Liver (tissue), 7 donors: ENCODE measurements at regions not wholly inside any gene's neighbourhood (a gene's known extent, or its start where the extent isn't known, plus 50 kb on each side); places are given as distances from the start of the nearest gene placed in this dataset.

Source experiments
- DNase-seq: peaks from one replicate; pipeline ENCODE4 v3.0.0-alpha.2; 2017; ENCODE audit warnings: low spot score
- H3K27ac ChIP-seq, 2 donors: one replicate each; pipeline ENCODE4 v1.7.0; 2013; ENCODE audit warnings: inconsistent platforms in 2 of 2, low read length in 2 of 2, control low read depth in 1 of 2, low read depth in 1 of 2, mild to moderate bottlenecking in 1 of 2
- H3K27me3 ChIP-seq, 4 donors: one replicate each; pipeline versions ENCODE4 v1.6.1 to v1.7.0; 2013; ENCODE audit warnings: low read length in 3 of 4, inconsistent platforms in 1 of 4, mild to moderate bottlenecking in 1 of 4, moderate library complexity in 1 of 4; ENCODE audit not compliant: control insufficient read depth in 4 of 4, insufficient read depth in 4 of 4
- H3K36me3 ChIP-seq, 4 donors: one replicate each; pipeline versions ENCODE4 v1.6.1 to v1.7.0; 2013; ENCODE audit warnings: low read length in 3 of 4, mild to moderate bottlenecking in 3 of 4, low read depth in 1 of 4, moderate library complexity in 1 of 4; ENCODE audit not compliant: control insufficient read depth in 4 of 4, insufficient read depth in 3 of 4
- H3K4me1 ChIP-seq, 4 donors: one replicate each; pipeline versions ENCODE4 v1.6.1 to v1.7.0; 2013; ENCODE audit warnings: low read length in 3 of 4, mild to moderate bottlenecking in 3 of 4, moderate library complexity in 1 of 4; ENCODE audit not compliant: control insufficient read depth in 4 of 4, insufficient read depth in 4 of 4
- H3K4me3 ChIP-seq, 3 donors: one replicate each; pipeline versions ENCODE4 v1.6.1 to v1.7.0; 2013; ENCODE audit warnings: low read length in 3 of 3, control low read depth in 1 of 3, low read depth in 1 of 3, mild to moderate bottlenecking in 1 of 3
- H3K9ac ChIP-seq, 2 donors: one replicate each; pipeline ENCODE4 v1.7.0; 2013; ENCODE audit warnings: low read length in 2 of 2, mild to moderate bottlenecking in 2 of 2, moderate library complexity in 2 of 2, control low read depth in 1 of 2, low read depth in 1 of 2
- H3K9me3 ChIP-seq, 4 donors: one replicate each; pipeline versions ENCODE4 v1.6.1 to v1.7.0; 2013; ENCODE audit warnings: low read length in 3 of 4; ENCODE audit not compliant: control insufficient read depth in 4 of 4
- EGR1 ChIP-seq, 2 donors: IDR thresholded peaks; 2 replicates each; pipeline ENCODE4 v1.6.1; 2016 to 2018; ENCODE audit warnings: antibody characterized with exemption in 2 of 2, low read depth in 2 of 2
- FOXA1 ChIP-seq: IDR thresholded peaks from 2 replicates; pipeline ENCODE4 v1.6.1; 2016; ENCODE audit warnings: antibody characterized with exemption
- GABPA ChIP-seq, 2 donors: IDR thresholded peaks in 1 of 2; conservative IDR thresholded peaks in 1 of 2; 2 replicates each; pipeline ENCODE4 v1.6.1; 2016; ENCODE audit warnings: antibody characterized with exemption in 2 of 2, mild to moderate bottlenecking in 1 of 2, moderate library complexity in 1 of 2
- HNF4A ChIP-seq, 2 donors: conservative IDR thresholded peaks; 2 replicates each; pipeline ENCODE4 v1.6.1; 2016; ENCODE audit warnings: antibody characterized with exemption in 2 of 2, mild to moderate bottlenecking in 2 of 2
- HNF4G ChIP-seq: IDR thresholded peaks from 2 replicates; pipeline ENCODE4 v1.6.1; 2016; ENCODE audit warnings: antibody characterized with exemption
- JUND ChIP-seq, 2 donors: IDR thresholded peaks; 2 replicates each; pipeline ENCODE4 v1.6.1; 2016; ENCODE audit warnings: antibody characterized with exemption in 2 of 2
- NR2F2 ChIP-seq: IDR thresholded peaks from 2 replicates; pipeline ENCODE4 v1.6.1; 2016; ENCODE audit warnings: antibody characterized with exemption
- RAD21 ChIP-seq, 2 donors: IDR thresholded peaks; 2 replicates each; pipeline ENCODE4 v1.6.1; 2016; ENCODE audit warnings: antibody characterized with exemption in 2 of 2, mild to moderate bottlenecking in 2 of 2
- RXRA ChIP-seq, 2 donors: IDR thresholded peaks; 2 replicates each; pipeline ENCODE4 v1.6.1; 2017 to 2018; ENCODE audit warnings: antibody characterized with exemption in 2 of 2, mild to moderate bottlenecking in 1 of 2
- SP1 ChIP-seq: IDR thresholded peaks from 2 replicates; pipeline ENCODE4 v1.6.1; 2018; ENCODE audit warnings: antibody characterized with exemption, mild to moderate bottlenecking
- TAF1 ChIP-seq: conservative IDR thresholded peaks from 2 replicates; pipeline ENCODE4 v1.6.1; 2016; ENCODE audit warnings: antibody characterized with exemption, mild to moderate bottlenecking
- YY1 ChIP-seq: IDR thresholded peaks from 2 replicates; pipeline ENCODE4 v1.6.1; 2016; ENCODE audit warnings: antibody characterized with exemption, mild to moderate bottlenecking
- WGBS: extraction: QIAGEN DNeasy Blood & Tissue Kit; methylation state at CpG from one replicate; pipeline ENCODE4 v1.1.7; 2013; 5-methylcytosine and 5-hydroxymethylcytosine counted together
- TF ChIP-seq, protein P1 (sequence below): IDR thresholded peaks from 2 replicates; pipeline ENCODE4 v1.6.1; 2016; ENCODE audit warnings: antibody characterized with exemption
- TF ChIP-seq, protein P2 (sequence below): IDR thresholded peaks from 2 replicates; pipeline ENCODE4 v1.6.1; 2016; ENCODE audit warnings: antibody characterized with exemption, mild to moderate bottlenecking
- TF ChIP-seq, protein P3 (sequence below): IDR thresholded peaks from 2 replicates; pipeline ENCODE4 v1.6.1; 2016; ENCODE audit warnings: antibody characterized with exemption
- TF ChIP-seq, protein P4 (sequence below): IDR thresholded peaks from 2 replicates; pipeline ENCODE4 v1.6.1; 2016; ENCODE audit warnings: antibody characterized with exemption
- donor health status: healthy.
- donor health status: healthy.
- donor health status: healthy.
- donor health status: healthy.

DNA sequence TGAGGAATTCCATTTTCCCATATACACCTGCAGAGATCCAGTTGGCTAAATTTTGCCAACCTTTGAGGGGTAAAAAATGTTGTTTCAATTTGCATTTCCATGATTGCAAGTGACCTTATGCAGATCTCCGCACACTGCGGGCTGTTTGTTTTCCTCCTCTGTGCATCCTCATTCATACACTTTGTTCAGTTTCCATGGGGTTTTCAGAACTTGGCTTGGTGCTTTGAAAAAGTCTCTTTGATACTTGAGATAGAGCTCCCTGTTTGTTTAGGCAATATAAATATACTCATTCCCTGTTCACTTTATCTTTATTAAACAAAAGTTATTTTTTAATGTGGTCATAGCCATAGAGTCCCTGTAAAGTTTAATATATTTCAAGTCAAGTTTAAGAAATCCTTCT, 353.1 kb downstream of the CMPK2 start:
- no peak for DNase-seq
- H3K9ac ChIP-seq = no peak overlapping the region
- TF ChIP-seq YY1 (no peak), EGR1 (IDR thresholded peaks at IDR 0.05; ENCODE audit: low read depth in 2 of 2) (no peak), RXRA (IDR thresholded peaks at IDR 0.05) (no peak), NR2F2 (no peak), GABPA (IDR thresholded peaks at IDR 0.05 in 1 of 2, conservative IDR thresholded peaks at IDR 0.05 in 1 of 2) (no peak)
- TF ChIP-seq, protein P1, sequence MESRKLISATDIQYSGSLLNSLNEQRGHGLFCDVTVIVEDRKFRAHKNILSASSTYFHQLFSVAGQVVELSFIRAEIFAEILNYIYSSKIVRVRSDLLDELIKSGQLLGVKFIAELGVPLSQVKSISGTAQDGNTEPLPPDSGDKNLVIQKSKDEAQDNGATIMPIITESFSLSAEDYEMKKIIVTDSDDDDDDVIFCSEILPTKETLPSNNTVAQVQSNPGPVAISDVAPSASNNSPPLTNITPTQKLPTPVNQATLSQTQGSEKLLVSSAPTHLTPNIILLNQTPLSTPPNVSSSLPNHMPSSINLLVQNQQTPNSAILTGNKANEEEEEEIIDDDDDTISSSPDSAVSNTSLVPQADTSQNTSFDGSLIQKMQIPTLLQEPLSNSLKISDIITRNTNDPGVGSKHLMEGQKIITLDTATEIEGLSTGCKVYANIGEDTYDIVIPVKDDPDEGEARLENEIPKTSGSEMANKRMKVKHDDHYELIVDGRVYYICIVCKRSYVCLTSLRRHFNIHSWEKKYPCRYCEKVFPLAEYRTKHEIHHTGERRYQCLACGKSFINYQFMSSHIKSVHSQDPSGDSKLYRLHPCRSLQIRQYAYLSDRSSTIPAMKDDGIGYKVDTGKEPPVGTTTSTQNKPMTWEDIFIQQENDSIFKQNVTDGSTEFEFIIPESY = no peak
- TF ChIP-seq, protein P2, sequence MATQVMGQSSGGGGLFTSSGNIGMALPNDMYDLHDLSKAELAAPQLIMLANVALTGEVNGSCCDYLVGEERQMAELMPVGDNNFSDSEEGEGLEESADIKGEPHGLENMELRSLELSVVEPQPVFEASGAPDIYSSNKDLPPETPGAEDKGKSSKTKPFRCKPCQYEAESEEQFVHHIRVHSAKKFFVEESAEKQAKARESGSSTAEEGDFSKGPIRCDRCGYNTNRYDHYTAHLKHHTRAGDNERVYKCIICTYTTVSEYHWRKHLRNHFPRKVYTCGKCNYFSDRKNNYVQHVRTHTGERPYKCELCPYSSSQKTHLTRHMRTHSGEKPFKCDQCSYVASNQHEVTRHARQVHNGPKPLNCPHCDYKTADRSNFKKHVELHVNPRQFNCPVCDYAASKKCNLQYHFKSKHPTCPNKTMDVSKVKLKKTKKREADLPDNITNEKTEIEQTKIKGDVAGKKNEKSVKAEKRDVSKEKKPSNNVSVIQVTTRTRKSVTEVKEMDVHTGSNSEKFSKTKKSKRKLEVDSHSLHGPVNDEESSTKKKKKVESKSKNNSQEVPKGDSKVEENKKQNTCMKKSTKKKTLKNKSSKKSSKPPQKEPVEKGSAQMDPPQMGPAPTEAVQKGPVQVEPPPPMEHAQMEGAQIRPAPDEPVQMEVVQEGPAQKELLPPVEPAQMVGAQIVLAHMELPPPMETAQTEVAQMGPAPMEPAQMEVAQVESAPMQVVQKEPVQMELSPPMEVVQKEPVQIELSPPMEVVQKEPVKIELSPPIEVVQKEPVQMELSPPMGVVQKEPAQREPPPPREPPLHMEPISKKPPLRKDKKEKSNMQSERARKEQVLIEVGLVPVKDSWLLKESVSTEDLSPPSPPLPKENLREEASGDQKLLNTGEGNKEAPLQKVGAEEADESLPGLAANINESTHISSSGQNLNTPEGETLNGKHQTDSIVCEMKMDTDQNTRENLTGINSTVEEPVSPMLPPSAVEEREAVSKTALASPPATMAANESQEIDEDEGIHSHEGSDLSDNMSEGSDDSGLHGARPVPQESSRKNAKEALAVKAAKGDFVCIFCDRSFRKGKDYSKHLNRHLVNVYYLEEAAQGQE = no peak
- TF ChIP-seq, protein P3, sequence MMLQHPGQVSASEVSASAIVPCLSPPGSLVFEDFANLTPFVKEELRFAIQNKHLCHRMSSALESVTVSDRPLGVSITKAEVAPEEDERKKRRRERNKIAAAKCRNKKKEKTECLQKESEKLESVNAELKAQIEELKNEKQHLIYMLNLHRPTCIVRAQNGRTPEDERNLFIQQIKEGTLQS = no peak
- no peak overlapping the region for H3K4me3 ChIP-seq
- H3K36me3 ChIP-seq = no peaks in the 10 kb centered on the region
- H3K4me1 ChIP-seq = no peaks in the 10 kb centered on the region
- H3K27me3 ChIP-seq = no peaks in the 10 kb centered on the region
- no peak overlapping the region for H3K27ac ChIP-seq
- WGBS = 72% methylated on average over 2 of the region's 2 CpGs
- H3K9me3 ChIP-seq = no peaks in the 10 kb centered on the region

DNA sequence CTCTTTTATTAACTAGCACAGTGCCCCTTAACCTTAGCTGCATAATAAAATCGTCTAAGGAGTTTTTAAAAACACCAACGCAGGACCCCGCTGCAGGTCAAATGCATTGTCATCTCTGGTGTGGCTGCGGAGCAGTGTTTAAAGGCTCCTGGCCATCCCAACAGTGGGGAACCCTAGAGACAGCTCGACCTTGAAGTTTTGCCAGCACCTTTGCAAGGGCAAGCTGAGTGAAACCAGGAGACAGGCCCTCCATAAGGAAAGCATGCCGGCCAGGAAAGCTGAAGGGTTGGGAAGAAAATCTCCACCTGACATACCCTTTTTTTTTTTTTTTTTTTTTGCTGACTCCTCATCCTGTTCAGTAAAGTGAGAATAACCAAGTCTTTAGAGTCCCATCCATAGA, 349.0 kb downstream of the CMPK2 start:
- no peaks in the 10 kb centered on the region for H3K36me3 ChIP-seq
- no peak for DNase-seq
- H3K27me3 ChIP-seq = no peaks in the 10 kb centered on the region
- H3K4me3 ChIP-seq = no peak overlapping the region
- TF ChIP-seq, protein P1 = no peak
- TF ChIP-seq, protein P4, sequence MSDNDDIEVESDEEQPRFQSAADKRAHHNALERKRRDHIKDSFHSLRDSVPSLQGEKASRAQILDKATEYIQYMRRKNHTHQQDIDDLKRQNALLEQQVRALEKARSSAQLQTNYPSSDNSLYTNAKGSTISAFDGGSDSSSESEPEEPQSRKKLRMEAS = no peak
- TF ChIP-seq EGR1 (IDR thresholded peaks at IDR 0.05; ENCODE audit: low read depth in 2 of 2) = no peak
- TF ChIP-seq NR2F2 = no peak
- no peak for TF ChIP-seq HNF4G
- TF ChIP-seq SP1 = no peak
- no peak for TF ChIP-seq RXRA (IDR thresholded peaks at IDR 0.05)
- no peak for TF ChIP-seq RAD21 (IDR thresholded peaks at IDR 0.05)
- no peak for TF ChIP-seq FOXA1
- TF ChIP-seq, protein P3 = no peak
- TF ChIP-seq HNF4A (conservative IDR thresholded peaks at IDR 0.05) = no peak
- TF ChIP-seq, protein P2 = no peak
- TF ChIP-seq TAF1 = no peak
- TF ChIP-seq JUND (IDR thresholded peaks at IDR 0.05) = no peak
- 65% methylated on average over 6 of the region's 6 CpGs for WGBS
- H3K4me1 ChIP-seq = no peaks in the 10 kb centered on the region
- H3K9ac ChIP-seq = no peak overlapping the region
- H3K9me3 ChIP-seq = no peaks in the 10 kb centered on the region
- H3K27ac ChIP-seq = no peak overlapping the region
